Esophagus (tissue), 2 donors: ENCODE measurements at regions not wholly inside any gene's neighbourhood (a gene's known extent, or its start where the extent isn't known, plus 50 kb on each side); places are given as distances from the start of the nearest gene placed in this dataset.

Experiments used
- H3K27ac ChIP-seq, 2 donors: one replicate each; pipeline ENCODE4 v1.5.1; 2013; ENCODE audit warnings: low read depth in 2 of 2, mild to moderate bottlenecking in 2 of 2, inconsistent platforms in 1 of 2, low read length in 1 of 2, moderate library complexity in 1 of 2
- H3K27me3 ChIP-seq, 2 donors: one replicate each; pipeline ENCODE4 v1.6.1; 2013; ENCODE audit warnings: low read length in 2 of 2, control low read depth in 1 of 2, mild to moderate bottlenecking in 1 of 2; ENCODE audit not compliant: insufficient read depth in 2 of 2, control insufficient read depth in 1 of 2
- H3K36me3 ChIP-seq, 2 donors: one replicate each; pipeline ENCODE4 v1.6.1; 2013; ENCODE audit warnings: low read length in 1 of 2; ENCODE audit not compliant: control insufficient read depth in 2 of 2, insufficient read depth in 2 of 2
- H3K4me1 ChIP-seq, 2 donors: one replicate each; pipeline ENCODE4 v1.6.1; 2013; ENCODE audit warnings: low read length in 1 of 2; ENCODE audit not compliant: control insufficient read depth in 2 of 2, insufficient read depth in 2 of 2
- H3K4me3 ChIP-seq, 2 donors: one replicate each; pipeline ENCODE4 v1.5.1; 2013; ENCODE audit warnings: low read length in 2 of 2, mild to moderate bottlenecking in 2 of 2, low read depth in 1 of 2, moderate library complexity in 1 of 2
- H3K9me3 ChIP-seq, 2 donors: one replicate each; pipeline ENCODE4 v1.6.1; 2013; ENCODE audit warnings: mild to moderate bottlenecking in 2 of 2, low read depth in 1 of 2, low read length in 1 of 2, moderate library complexity in 1 of 2; ENCODE audit not compliant: control insufficient read depth in 2 of 2, insufficient read depth in 1 of 2
- WGBS, 2 donors: extraction: QIAGEN DNeasy Blood & Tissue Kit; methylation state at CpG; one replicate each; pipeline ENCODE4 v1.1.7; 2013; 5-methylcytosine and 5-hydroxymethylcytosine counted together
- donor health status: healthy with polysubstance abuse.
- donor health status: Bipolar disorder and iron deficiency.

- Histone ChIP-seq H3K9me3 (no peaks in the 10 kb centered on the region), H3K4me3 (no peak overlapping the region), H3K27me3 (no peaks in the 10 kb centered on the region), H3K27ac (no peak overlapping the region), H3K4me1 (no peaks in the 10 kb centered on the region), H3K36me3 (no peaks in the 10 kb centered on the region)
- 84 to 86% methylated on average over 1 of the region's 1 CpG for WGBS, 2 donors
Measured at GRCh38 chr5:93829346-93829745, 87.9 kb upstream of the POU5F2 start.

DNA sequence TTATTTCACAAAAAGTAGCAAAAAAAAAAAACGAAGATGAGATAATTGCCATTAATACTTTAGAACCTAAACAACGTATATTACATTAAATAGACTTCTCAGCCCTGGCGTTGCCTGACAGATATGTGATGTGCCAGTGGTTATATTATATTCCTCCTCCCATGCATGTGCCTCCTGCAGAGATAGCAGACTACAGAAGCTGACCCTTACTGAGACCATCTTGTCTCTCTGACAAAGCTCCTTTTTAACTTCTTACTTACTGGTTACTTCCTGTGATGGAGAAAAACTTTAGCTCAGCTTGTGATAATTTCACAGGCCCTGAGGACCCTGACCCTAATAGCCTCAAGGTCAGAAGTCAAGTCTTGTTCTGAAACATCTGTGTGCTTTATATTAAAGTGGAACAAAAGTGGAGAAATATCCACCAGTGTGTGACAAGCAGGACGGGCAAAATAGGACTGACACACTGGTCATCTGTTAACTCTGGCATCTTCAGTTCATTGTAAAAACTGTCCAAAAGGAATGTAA is 80.6 kb upstream of the POU5F2 start:
- Histone ChIP-seq H3K27ac (no peak overlapping the region), H3K9me3 (no peaks in the 10 kb centered on the region), H3K4me1 (no peaks in the 10 kb centered on the region), H3K4me3 (no peak overlapping the region), H3K36me3 (peaks cover 0 to 2% of the 10 kb centered on the region in 2 donors), H3K27me3 (no peaks in the 10 kb centered on the region)
- 88 to 90% methylated on average over 4 of the region's 4 CpGs for WGBS, 2 donors

DNA sequence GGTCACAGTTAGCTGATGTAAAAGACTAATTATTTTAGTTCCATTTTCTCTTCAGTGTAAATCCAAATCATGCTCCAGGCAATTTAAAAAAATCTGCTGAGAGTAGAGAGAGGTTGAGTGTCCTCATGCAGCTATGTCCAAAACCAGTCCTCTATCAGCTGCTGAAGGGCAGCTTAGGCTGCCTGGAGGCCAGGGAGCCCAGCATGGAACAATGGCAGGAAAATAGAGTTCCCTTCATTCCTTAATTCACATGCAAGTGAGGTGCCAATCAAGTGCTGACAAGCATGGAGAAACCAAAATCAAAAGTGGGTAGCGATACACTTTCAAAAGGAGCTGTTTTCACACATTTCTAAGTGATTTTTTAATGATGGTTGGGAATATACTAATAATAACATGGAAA is 78.3 kb upstream of the POU5F2 start:
- WGBS, 2 donors = 88 to 97% methylated on average over 1 of the region's 1 CpG
- no peaks in the 10 kb centered on the region for H3K4me1 ChIP-seq
- H3K4me3 ChIP-seq = no peak overlapping the region

DNA sequence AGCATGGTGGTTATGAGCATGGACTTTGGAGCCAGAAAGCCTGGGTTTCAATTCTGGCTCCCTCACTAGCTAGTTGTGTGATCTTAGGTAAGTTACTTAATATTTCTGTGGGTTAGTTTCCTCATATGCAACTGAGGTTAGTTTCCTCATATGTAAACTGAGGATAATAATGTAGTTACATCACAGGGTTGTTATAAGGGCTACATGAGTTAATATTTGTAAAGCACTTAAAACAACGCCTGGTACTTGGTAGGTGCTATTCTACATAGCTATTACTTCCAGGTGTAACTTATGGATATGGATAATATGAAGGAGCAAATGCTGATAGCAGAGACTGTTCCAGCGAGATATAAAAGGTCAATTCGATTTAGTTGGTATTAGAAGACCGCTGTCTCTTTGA is 69.4 kb upstream of the POU5F2 start:
- Histone ChIP-seq H3K9me3 (no peaks in the 10 kb centered on the region), H3K36me3 (no peaks in the 10 kb centered on the region), H3K27ac (no peak overlapping the region), H3K4me3 (no peak overlapping the region), H3K4me1 (no peaks in the 10 kb centered on the region), H3K27me3 (no peaks in the 10 kb centered on the region)
- WGBS, 2 donors = 95 to 96% methylated on average over 4 of the region's 4 CpGs

More for the DNA sequence above, 78.3 kb upstream of the POU5F2 start:
- Histone ChIP-seq H3K36me3 (peaks cover 0 to 2% of the 10 kb centered on the region in 2 donors), H3K9me3 (no peaks in the 10 kb centered on the region), H3K27ac (no peak overlapping the region), H3K27me3 (no peaks in the 10 kb centered on the region)

GRCh38 chr5:93809430-93809829 is 68.0 kb upstream of the POU5F2 start:
- no peaks in the 10 kb centered on the region for H3K36me3 ChIP-seq
- H3K27ac ChIP-seq = no peak overlapping the region
- no peaks in the 10 kb centered on the region for H3K4me1 ChIP-seq
- WGBS, 2 donors = 63 to 73% methylated on average over 1 of the region's 1 CpG
- H3K4me3 ChIP-seq = no peak overlapping the region
- H3K27me3 ChIP-seq = no peaks in the 10 kb centered on the region
- H3K9me3 ChIP-seq = no peaks in the 10 kb centered on the region

GRCh38 chr5:93807846-93808245 is 66.4 kb upstream of the POU5F2 start:
- WGBS, 2 donors = 86 to 96% methylated on average over 6 of the region's 6 CpGs
- H3K9me3 ChIP-seq = no peaks in the 10 kb centered on the region
- H3K27me3 ChIP-seq = no peaks in the 10 kb centered on the region
- no peak overlapping the region for H3K27ac ChIP-seq
- no peaks in the 10 kb centered on the region for H3K4me1 ChIP-seq
- H3K36me3 ChIP-seq = no peaks in the 10 kb centered on the region
- H3K4me3 ChIP-seq = no peak overlapping the region

DNA sequence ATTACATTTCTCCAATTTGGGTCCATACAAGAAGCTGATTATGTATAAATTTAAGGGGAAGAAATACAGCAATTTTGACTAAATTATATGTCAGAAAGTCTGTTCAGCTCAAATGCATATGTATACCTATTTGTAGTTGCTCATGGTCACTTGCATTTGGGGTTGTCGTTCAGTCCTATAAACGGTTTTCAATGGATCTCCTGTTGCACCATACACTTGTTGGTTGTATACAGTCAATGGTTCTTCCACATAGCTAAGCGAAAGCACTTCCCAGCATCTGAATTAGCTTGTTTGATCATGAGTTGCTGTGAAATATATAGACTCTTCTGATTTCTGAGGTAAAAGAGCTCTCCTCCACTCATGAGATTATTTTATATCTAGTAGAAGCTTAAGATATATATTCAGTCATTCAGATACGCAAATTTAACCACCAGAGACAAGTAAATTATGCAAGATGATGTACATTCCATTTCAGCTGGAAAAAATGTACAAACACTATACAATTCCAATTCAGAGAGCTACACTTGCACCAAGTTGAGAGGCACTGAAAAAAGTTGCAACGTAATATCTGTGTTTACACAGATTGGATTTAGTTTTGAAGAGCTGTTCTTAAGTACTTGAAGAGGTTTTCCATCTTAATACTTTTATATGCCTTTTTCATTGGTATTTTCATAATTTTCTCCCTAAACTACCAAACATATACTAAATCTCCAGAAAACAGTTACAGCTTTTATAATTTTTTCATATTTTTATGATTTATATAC is 64.4 kb upstream of the POU5F2 start:
- Histone ChIP-seq H3K27me3 (no peaks in the 10 kb centered on the region), H3K9me3 (no peaks in the 10 kb centered on the region), H3K4me3 (no peak overlapping the region), H3K27ac (no peak overlapping the region), H3K4me1 (no peaks in the 10 kb centered on the region), H3K36me3 (no peaks in the 10 kb centered on the region)
- WGBS, 2 donors = 92 to 93% methylated on average over 5 of the region's 5 CpGs

- H3K4me3 ChIP-seq = peak overlapping the region in 1 of 2 donors; percentile 14
- H3K27ac ChIP-seq = no peak overlapping the region
- 11 to 20% methylated on average over 2 of the region's 2 CpGs for WGBS, 2 donors
- no peaks in the 10 kb centered on the region for H3K4me1 ChIP-seq
- H3K27me3 ChIP-seq = no peaks in the 10 kb centered on the region
- no peaks in the 10 kb centered on the region for H3K9me3 ChIP-seq
- H3K36me3 ChIP-seq = no peaks in the 10 kb centered on the region
Measured at GRCh38 chr5:93800988-93801811, 59.8 kb upstream of the POU5F2 start.

GRCh38 chr5:93794954-93795353 is 53.6 kb upstream of the POU5F2 start:
- Histone ChIP-seq H3K36me3 (no peaks in the 10 kb centered on the region), H3K4me3 (no peak overlapping the region), H3K9me3 (no peaks in the 10 kb centered on the region), H3K4me1 (peaks cover 0 to 9% of the 10 kb centered on the region in 2 donors), H3K27ac (no peak overlapping the region), H3K27me3 (no peaks in the 10 kb centered on the region)
- WGBS, 2 donors = 86 to 95% methylated on average over 5 of the region's 5 CpGs
